GM12878 (cell line): ENCODE measurements at regions not wholly inside any gene's neighbourhood (a gene's known extent, or its start where the extent isn't known, plus 50 kb on each side); places are given as distances from the start of the nearest gene placed in this dataset.

ENCODE experiments used
- ATAC-seq: fragments of 200-7000 bp; cut with Tn5 transposase; 3 replicates; pipeline ENCODE4 v1.9.1; 2020; ENCODE audit warnings: mild to moderate bottlenecking, moderate library complexity
- BruUV-seq: library from RNA; stranded (reverse); fragments of 400-500 nt; replicated peaks from 2 replicates; lab custom pipeline; 2021; lab: Mats Ljungman, UMichigan
- CTCF ChIA-PET: fragments of 300-600 bp; sonication (Branson Sonifier 250); formaldehyde crosslinking; extraction: SDS; loops from one replicate; lab custom pipeline; 2021; ENCODE audit warnings: inconsistent platforms; lab: Yijun Ruan, JAX
- POLR2A ChIA-PET: fragments of 350-600 bp; formaldehyde crosslinking; extraction: SDS; loops from one replicate; lab custom pipeline; 2021; ENCODE audit warnings: inconsistent platforms; lab: Charles Lee
- RAD21 ChIA-PET: fragments of 300-600 bp; sonication (Branson Sonifier 250); formaldehyde crosslinking; loops from one replicate; lab custom pipeline; 2023; ENCODE audit warnings: antibody characterized with exemption; ENCODE audit not compliant: unreplicated experiment; lab: Charles Lee
- SMC1A ChIA-PET: fragments of 300-600 bp; sonication (Branson Sonifier 250); formaldehyde crosslinking; loops from one replicate; lab custom pipeline; 2023; ENCODE audit not compliant: unreplicated experiment, uncharacterized antibody; lab: Charles Lee
- DNase-seq: peaks from one replicate; pipeline ENCODE4 v3.0.0-alpha.2; 2011; ENCODE audit warnings: low read depth, low spot score
- FAIRE-seq: peaks from 3 replicates; lab custom pipeline; 2011; peaks lifted over from hg19 to GRCh38; lab: Jason Lieb, UNC
- H2AFZ ChIP-seq: 2 replicates; pipeline ENCODE4 v1.6.0; 2011; ENCODE audit warnings: low read depth, low read length, control low read depth; ENCODE audit not compliant: control insufficient read depth
- H3K27ac ChIP-seq: 2 replicates; pipeline ENCODE4 v1.5.1; 2011; ENCODE audit warnings: control low read depth; ENCODE audit not compliant: control insufficient read depth, insufficient read depth
- H3K27me3 ChIP-seq, 2 experiments: replicated peaks in 1 of 2; 2 replicates each; pipeline versions ENCODE4 v1.6.0 to v1.6.1; 2011; ENCODE audit warnings: low read length in 1 of 2; ENCODE audit not compliant: control insufficient read depth in 2 of 2, insufficient read depth in 2 of 2
- H3K36me3 ChIP-seq, 2 experiments: 2 replicates each; pipeline ENCODE4 v1.5.1; 2011; ENCODE audit warnings: low read length in 1 of 2; ENCODE audit not compliant: control insufficient read depth in 2 of 2, insufficient read depth in 2 of 2
- H3K4me1 ChIP-seq: 2 replicates; pipeline ENCODE4 v1.6.1; 2011; ENCODE audit warnings: mild to moderate bottlenecking, low read length, moderate library complexity, mixed read lengths; ENCODE audit not compliant: control insufficient read depth, insufficient read depth
- H3K4me2 ChIP-seq: 2 replicates; pipeline ENCODE4 v1.6.0; 2011; ENCODE audit warnings: control low read depth; ENCODE audit not compliant: control insufficient read depth, insufficient read depth
- H3K4me3 ChIP-seq: fragments of 200-600 bp; sonication (generic); 2 replicates; pipeline ENCODE4 v1.5.1; 2016
- H3K79me2 ChIP-seq: 2 replicates; pipeline ENCODE4 v1.6.0; 2011; ENCODE audit warnings: low read length; ENCODE audit not compliant: control insufficient read depth, insufficient read depth
- H3K9ac ChIP-seq: 2 replicates; pipeline ENCODE4 v1.8.0; 2011; ENCODE audit warnings: low read length, control low read depth, mixed read lengths; ENCODE audit not compliant: control insufficient read depth, insufficient read depth
- H3K9me3 ChIP-seq: replicated peaks from 3 replicates; pipeline ENCODE4 v1.5.1; 2011; ENCODE audit warnings: mild to moderate bottlenecking, low read length; ENCODE audit not compliant: control insufficient read depth, insufficient read depth
- H4K20me1 ChIP-seq: 2 replicates; pipeline ENCODE4 v1.6.0; 2011; ENCODE audit not compliant: control insufficient read depth, insufficient read depth
- ASH2L ChIP-seq: fragments of 300-600, 200-600 bp; sonication (generic); IDR thresholded peaks from 2 replicates; pipeline ENCODE4 v1.6.1; 2017; ENCODE audit warnings: low read depth, mild to moderate bottlenecking, borderline replicate concordance
- ATF7 ChIP-seq: fragments of 450-650 bp; IDR thresholded peaks from 2 replicates; pipeline ENCODE4 v1.6.1; 2016; ENCODE audit warnings: low read depth, mild to moderate bottlenecking
- BCL11A ChIP-seq: IDR thresholded peaks from 2 replicates; pipeline ENCODE4 v1.6.1; 2011; ENCODE audit warnings: low read depth, low read length
- FOS ChIP-seq: IDR thresholded peaks from 3 replicates; pipeline ENCODE4 v1.6.1; 2011; ENCODE audit warnings: borderline replicate concordance; ENCODE audit not compliant: insufficient read length; ENCODE audit errors: extremely low read depth
- FOXK2 ChIP-seq: fragments of 450-650 bp; IDR thresholded peaks from 2 replicates; pipeline ENCODE4 v1.6.1; 2017; ENCODE audit warnings: mild to moderate bottlenecking, moderate library complexity
- GABPA ChIP-seq: IDR thresholded peaks from 2 replicates; pipeline ENCODE4 v1.6.1; 2014; ENCODE audit warnings: antibody characterized with exemption, low read depth, mild to moderate bottlenecking, inconsistent platforms
- HCFC1 ChIP-seq: fragments of 150-350 bp; IDR thresholded peaks from 2 replicates; pipeline ENCODE4 v1.6.1; 2014; ENCODE audit warnings: low read length
- KAT2A ChIP-seq: conservative IDR thresholded peaks from 2 replicates; pipeline ENCODE4 v1.6.1; 2011; ENCODE audit warnings: low read depth, low read length; ENCODE audit not compliant: control insufficient read depth
- NBN ChIP-seq: fragments of 450-650 bp; IDR thresholded peaks from 2 replicates; pipeline ENCODE4 v1.6.1; 2016
- POU2F2 ChIP-seq: IDR thresholded peaks from 3 replicates; pipeline ENCODE4 v1.6.1; 2011; ENCODE audit warnings: low read depth, mild to moderate bottlenecking, low read length, borderline replicate concordance
- RUNX3 ChIP-seq: IDR thresholded peaks from 2 replicates; pipeline ENCODE4 v1.6.1; 2012; ENCODE audit warnings: low read length, inconsistent platforms
- YBX1 ChIP-seq: fragments of 450-650 bp; IDR thresholded peaks from 2 replicates; pipeline ENCODE4 v1.6.1; 2016; ENCODE audit warnings: antibody characterized with exemption
- WGBS: methylation state at CpG from one replicate; pipeline ENCODE4 v1.1.6; 2016; ENCODE audit warnings: low lambda C conversion rate; ENCODE audit not compliant: insufficient replicate concordance, insufficient coverage; ENCODE audit errors: missing lambda C conversion rate; 5-methylcytosine and 5-hydroxymethylcytosine counted together
- in situ Hi-C: fragments of 300-500 bp; cut with MboI; formaldehyde crosslinking; loops from 9 replicates; pipeline ENCODE4 v1.14.3; 2018; ENCODE audit warnings: mixed read lengths
- intact Hi-C: fragments of 100-400 bp; cut with micrococcal nuclease; formaldehyde crosslinking; loops from one replicate; pipeline ENCODE4 v1.14.2; 2022; ENCODE audit not compliant: unreplicated experiment
- TF ChIP-seq, protein P1 (sequence below): fragments of 450-650 bp; IDR thresholded peaks from 2 replicates; pipeline ENCODE4 v1.6.1; 2017; ENCODE audit warnings: mild to moderate bottlenecking, low read depth, inconsistent platforms; ENCODE audit not compliant: poor library complexity, severe bottlenecking
- TF ChIP-seq, protein P2 (sequence below): fragments of 450-650 bp; IDR thresholded peaks from 2 replicates; pipeline ENCODE4 v1.6.1; 2017; ENCODE audit warnings: mild to moderate bottlenecking, moderate library complexity
- TF ChIP-seq, protein P3 (sequence below): IDR thresholded peaks from 2 replicates; pipeline ENCODE4 v1.6.1; 2011; ENCODE audit warnings: low read depth, mild to moderate bottlenecking, low read length, moderate library complexity, borderline replicate concordance; ENCODE audit errors: extremely low read depth
- TF ChIP-seq, protein P4 (sequence below), 3 experiments: IDR thresholded peaks in 2 of 3; conservative IDR thresholded peaks in 1 of 3; 2 replicates each; pipeline ENCODE4 v1.5.1; 2011; ENCODE audit warnings: low read depth in 3 of 3, low read length in 3 of 3, mild to moderate bottlenecking in 3 of 3, control low read depth in 2 of 3, moderate library complexity in 2 of 3, inconsistent platforms in 1 of 3, mixed read lengths in 1 of 3; ENCODE audit not compliant: control insufficient read depth in 2 of 3, insufficient read depth in 1 of 3; ENCODE audit errors: extremely low read depth in 1 of 3

DNA sequence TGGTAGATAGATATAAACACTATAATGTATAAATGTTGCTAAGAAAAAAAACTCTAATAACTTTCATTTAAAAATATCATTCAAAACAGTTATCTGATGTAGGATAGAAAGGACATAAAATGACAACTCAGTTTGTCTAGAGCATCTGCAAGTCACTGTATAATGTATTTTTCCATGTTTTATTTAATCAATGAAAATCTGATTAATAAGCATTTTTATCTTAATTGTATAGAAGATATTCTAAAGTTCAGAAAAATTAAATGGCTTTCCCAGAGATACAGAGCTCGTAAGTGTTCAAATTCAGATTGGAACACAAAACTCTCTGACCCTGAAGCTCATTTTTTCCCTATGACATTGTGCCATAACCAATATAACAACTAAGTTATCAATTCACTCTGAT, 295.9 kb upstream of the DCN start:
- ChIA-PET POLR2A (interaction anchor here (0.5 kb wide), 1 partner anchor 1159 kb away, joined by 3 read pairs; no protein-coding TSS in a partner anchor), SMC1A (interaction anchor here (0.9 kb wide), 1 partner anchor 70 kb away, joined by 3 read pairs; no protein-coding TSS in a partner anchor), CTCF (no interaction called here), RAD21 (no interaction called here)
- DNase-seq, result no peak
- 18% methylated on average over 1 of the region's 1 CpG for WGBS
- no peak overlapping the region for H3K4me2 ChIP-seq
- no peaks in the 10 kb centered on the region for H3K27me3 ChIP-seq
- H3K9me3 ChIP-seq, result no peaks in the 10 kb centered on the region
- H3K4me1 ChIP-seq, result no peaks in the 10 kb centered on the region
- no peak overlapping the region for H3K27ac ChIP-seq
- H3K4me3 ChIP-seq, result no peak overlapping the region
- FAIRE-seq, result no peak
- in situ Hi-C loops (no loop called here), intact Hi-C loops (no loop called here)
- H2AFZ ChIP-seq, result no peak overlapping the region
- H3K79me2 ChIP-seq, result no peaks in the 10 kb centered on the region
- H3K36me3 ChIP-seq, result no peaks in the 10 kb centered on the region
- BruUV-seq, result no TSS peak
- ATAC-seq, result no peak
- no peak overlapping the region for H3K9ac ChIP-seq
- H4K20me1 ChIP-seq, result no peaks in the 10 kb centered on the region
- TF ChIP-seq, protein P1, sequence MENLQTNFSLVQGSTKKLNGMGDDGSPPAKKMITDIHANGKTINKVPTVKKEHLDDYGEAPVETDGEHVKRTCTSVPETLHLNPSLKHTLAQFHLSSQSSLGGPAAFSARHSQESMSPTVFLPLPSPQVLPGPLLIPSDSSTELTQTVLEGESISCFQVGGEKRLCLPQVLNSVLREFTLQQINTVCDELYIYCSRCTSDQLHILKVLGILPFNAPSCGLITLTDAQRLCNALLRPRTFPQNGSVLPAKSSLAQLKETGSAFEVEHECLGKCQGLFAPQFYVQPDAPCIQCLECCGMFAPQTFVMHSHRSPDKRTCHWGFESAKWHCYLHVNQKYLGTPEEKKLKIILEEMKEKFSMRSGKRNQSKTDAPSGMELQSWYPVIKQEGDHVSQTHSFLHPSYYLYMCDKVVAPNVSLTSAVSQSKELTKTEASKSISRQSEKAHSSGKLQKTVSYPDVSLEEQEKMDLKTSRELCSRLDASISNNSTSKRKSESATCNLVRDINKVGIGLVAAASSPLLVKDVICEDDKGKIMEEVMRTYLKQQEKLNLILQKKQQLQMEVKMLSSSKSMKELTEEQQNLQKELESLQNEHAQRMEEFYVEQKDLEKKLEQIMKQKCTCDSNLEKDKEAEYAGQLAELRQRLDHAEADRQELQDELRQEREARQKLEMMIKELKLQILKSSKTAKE, result no peak
- TF ChIP-seq ATF7, result no peak
- no peak for TF ChIP-seq GABPA
- TF ChIP-seq RUNX3, result no peak
- no peak for TF ChIP-seq NBN
- TF ChIP-seq FOXK2, result no peak
- TF ChIP-seq, protein P2, sequence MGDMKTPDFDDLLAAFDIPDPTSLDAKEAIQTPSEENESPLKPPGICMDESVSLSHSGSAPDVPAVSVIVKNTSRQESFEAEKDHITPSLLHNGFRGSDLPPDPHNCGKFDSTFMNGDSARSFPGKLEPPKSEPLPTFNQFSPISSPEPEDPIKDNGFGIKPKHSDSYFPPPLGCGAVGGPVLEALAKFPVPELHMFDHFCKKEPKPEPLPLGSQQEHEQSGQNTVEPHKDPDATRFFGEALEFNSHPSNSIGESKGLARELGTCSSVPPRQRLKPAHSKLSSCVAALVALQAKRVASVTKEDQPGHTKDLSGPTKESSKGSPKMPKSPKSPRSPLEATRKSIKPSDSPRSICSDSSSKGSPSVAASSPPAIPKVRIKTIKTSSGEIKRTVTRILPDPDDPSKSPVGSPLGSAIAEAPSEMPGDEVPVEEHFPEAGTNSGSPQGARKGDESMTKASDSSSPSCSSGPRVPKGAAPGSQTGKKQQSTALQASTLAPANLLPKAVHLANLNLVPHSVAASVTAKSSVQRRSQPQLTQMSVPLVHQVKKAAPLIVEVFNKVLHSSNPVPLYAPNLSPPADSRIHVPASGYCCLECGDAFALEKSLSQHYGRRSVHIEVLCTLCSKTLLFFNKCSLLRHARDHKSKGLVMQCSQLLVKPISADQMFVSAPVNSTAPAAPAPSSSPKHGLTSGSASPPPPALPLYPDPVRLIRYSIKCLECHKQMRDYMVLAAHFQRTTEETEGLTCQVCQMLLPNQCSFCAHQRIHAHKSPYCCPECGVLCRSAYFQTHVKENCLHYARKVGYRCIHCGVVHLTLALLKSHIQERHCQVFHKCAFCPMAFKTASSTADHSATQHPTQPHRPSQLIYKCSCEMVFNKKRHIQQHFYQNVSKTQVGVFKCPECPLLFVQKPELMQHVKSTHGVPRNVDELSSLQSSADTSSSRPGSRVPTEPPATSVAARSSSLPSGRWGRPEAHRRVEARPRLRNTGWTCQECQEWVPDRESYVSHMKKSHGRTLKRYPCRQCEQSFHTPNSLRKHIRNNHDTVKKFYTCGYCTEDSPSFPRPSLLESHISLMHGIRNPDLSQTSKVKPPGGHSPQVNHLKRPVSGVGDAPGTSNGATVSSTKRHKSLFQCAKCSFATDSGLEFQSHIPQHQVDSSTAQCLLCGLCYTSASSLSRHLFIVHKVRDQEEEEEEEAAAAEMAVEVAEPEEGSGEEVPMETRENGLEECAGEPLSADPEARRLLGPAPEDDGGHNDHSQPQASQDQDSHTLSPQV, result no peak
- no peak for TF ChIP-seq HCFC1
- no peak for TF ChIP-seq KAT2A
- no peak for TF ChIP-seq BCL11A
- TF ChIP-seq, protein P3, sequence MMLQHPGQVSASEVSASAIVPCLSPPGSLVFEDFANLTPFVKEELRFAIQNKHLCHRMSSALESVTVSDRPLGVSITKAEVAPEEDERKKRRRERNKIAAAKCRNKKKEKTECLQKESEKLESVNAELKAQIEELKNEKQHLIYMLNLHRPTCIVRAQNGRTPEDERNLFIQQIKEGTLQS, result no peak
- no peak for TF ChIP-seq POU2F2
- no peak for TF ChIP-seq YBX1
- no peak for TF ChIP-seq ASH2L
- TF ChIP-seq, protein P4, sequence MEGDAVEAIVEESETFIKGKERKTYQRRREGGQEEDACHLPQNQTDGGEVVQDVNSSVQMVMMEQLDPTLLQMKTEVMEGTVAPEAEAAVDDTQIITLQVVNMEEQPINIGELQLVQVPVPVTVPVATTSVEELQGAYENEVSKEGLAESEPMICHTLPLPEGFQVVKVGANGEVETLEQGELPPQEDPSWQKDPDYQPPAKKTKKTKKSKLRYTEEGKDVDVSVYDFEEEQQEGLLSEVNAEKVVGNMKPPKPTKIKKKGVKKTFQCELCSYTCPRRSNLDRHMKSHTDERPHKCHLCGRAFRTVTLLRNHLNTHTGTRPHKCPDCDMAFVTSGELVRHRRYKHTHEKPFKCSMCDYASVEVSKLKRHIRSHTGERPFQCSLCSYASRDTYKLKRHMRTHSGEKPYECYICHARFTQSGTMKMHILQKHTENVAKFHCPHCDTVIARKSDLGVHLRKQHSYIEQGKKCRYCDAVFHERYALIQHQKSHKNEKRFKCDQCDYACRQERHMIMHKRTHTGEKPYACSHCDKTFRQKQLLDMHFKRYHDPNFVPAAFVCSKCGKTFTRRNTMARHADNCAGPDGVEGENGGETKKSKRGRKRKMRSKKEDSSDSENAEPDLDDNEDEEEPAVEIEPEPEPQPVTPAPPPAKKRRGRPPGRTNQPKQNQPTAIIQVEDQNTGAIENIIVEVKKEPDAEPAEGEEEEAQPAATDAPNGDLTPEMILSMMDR (IDR thresholded peaks at IDR 0.05 in 2 of 3, conservative IDR thresholded peaks at IDR 0.05 in 1 of 3; ENCODE audit: control insufficient read depth in 2 of 3, extremely low read depth in 1 of 3, insufficient read depth in 1 of 3, low read depth in 3 of 3, low read length in 3 of 3), result no peak
- no peak for TF ChIP-seq FOS
